UCSD-AML1 (cell line): ENCODE measurements at regions not wholly inside any gene's neighbourhood (a gene's known extent, or its start where the extent isn't known, plus 50 kb on each side); places are given as distances from the start of the nearest gene placed in this dataset.

Experiments
- DNase-seq: peaks from one replicate; lab custom pipeline; 2025; ENCODE audit not compliant: unreplicated experiment; lab: John Stamatoyannopoulos, UW

DNA sequence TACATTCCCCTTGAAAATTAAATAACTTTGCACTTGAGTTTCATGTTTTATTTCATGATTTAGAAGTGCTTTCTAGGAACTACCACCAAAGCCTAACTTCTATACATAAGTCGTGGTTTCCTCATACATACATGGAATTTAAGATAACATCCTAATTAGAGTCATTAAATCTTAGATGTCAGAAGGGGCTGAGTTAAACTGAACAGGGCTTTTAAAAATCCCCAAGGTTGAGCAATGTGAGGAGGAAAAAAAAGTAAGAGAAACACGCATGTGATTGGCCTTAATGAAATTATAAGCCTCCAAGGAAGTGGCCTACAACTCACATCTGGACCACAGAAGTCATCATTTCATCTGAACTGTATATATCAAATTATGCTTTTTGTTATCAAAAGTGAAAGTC, 303.1 kb upstream of the SEMA6D start:
- no peak for DNase-seq

- DNase-seq, result no peak
Measured at GRCh38 chr15:47415539-47415971, 301.8 kb upstream of the SEMA6D start.

GRCh38 chr15:47422881-47423665, 294.2 kb upstream of the SEMA6D start:
- DNase-seq, result no peak

DNA sequence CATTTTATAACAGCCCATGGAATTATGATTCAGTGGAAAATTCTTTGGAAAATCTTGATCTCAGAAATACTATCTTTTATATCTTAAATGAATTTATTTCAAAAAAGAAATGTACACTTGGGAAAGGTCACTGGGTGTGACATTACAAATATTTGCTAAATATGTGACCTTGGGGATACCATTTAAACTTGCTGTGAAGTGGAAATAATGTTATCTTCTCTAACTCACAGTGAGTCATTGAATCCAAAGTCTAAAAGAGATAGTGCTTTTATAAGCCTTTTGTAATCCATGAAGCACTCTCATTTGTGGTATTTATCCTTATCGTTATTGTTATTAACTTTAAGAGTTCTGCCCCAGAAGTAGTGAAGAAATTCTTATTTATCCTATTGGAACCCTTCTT, 289.8 kb upstream of the SEMA6D start:
- no peak for DNase-seq

DNA sequence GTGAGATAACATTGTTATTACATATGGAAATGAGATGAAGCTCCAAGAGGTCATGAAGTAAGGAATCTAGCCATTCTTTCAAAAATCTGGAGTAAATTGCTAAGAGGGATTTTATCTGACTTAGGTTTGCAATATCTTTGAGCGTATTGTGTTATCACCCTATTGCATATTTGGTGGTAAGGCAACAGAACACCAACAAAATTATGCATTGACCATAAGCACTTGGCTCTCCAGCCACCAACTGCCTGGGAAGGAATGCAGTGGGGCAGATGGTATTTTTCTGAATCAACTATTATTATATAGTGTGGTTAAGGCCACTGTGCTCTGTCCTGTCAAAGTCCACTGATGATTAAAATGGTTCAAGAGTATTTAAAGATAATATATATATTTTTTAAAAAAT, 287.9 kb upstream of the SEMA6D start:
- DNase-seq, result no peak

DNA sequence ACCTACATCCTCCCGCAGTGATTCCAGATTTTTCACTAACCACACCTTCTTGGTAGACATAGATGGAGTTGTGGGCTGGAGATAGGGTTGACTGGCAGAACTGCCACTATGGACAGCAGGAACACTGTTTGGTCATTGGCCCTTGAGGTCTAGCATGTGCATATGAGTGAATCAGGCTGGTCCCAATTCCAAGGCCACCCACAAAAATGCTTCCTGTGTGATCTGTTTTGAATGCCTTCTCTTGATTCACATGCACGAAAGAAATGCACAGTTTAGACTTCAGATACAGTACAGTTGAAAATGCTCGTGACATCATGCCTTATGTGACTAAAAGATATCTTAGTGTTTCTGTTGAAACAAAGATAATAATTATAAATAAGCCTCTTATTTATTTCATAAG, 285.8 kb upstream of the SEMA6D start:
- DNase-seq, result no peak

GRCh38 chr15:47432826-47433225, 284.5 kb upstream of the SEMA6D start:
- no peak for DNase-seq

- DNase-seq, result no peak
Measured at GRCh38 chr15:47434596-47434995, 282.7 kb upstream of the SEMA6D start.

GRCh38 chr15:47437491-47437890, 279.8 kb upstream of the SEMA6D start:
- no peak for DNase-seq

DNA sequence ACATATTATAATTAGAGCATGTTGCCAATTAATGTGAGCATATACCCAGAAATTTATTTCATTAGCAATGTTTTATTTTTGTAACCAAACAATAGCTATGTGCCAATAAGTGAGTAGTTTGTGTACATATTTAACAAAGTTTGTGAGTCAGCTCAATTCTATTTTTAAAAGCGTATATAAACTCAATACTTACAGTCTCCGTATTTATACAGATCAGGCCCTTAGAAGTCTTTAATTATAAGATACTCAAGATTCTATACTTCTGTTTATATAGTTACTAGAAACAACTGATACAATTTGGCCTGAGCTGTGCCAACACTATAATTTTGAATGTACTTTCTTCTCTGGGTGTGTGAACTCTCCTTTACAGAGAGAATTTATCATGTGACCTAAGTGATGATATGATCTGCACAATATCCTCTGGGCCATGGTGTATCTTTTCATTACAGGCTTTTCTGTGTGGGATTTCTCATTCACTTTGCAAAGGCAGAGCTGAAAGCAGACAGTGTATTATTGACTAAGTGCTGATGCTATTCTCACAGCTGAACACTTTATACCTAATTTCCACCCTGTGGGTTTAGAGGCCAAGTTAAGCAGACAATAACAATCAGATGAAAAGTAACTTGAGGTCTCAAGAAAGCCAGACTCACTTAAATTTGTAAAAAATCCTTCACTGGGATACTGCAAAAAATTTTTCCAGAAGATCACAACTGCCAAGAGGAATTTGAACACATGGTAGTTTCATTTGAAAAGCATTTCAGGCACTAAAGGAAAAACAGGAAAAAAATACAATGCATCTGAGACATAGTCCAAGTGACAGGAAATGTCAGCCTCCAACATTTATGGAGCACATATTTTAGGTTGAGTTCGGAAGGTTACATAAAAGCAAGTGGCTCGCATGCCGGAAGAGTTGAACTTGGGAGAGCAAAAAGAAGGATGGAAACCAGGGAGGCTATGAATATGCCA, 277.9 kb upstream of the SEMA6D start:
- DNase-seq, result no peak

DNA sequence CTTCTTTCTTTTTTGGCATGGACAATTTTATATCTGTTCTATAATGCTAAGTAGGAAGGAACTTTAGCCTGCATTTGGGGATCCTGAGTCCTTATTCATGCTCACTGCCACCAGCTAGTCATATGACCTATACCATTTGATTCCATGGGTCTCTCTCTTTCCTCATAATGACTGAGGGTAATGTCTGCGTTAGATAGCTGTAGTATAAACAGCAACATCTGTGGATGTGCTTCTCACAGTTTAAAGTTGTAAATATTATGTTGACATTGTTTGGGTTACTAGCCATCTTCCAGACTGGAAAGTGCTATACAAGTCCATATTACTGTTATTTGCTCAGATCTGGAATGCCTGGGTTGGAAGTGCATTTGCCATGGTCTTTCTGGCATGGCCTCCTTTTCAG, 274.9 kb upstream of the SEMA6D start:
- no peak for DNase-seq

DNA sequence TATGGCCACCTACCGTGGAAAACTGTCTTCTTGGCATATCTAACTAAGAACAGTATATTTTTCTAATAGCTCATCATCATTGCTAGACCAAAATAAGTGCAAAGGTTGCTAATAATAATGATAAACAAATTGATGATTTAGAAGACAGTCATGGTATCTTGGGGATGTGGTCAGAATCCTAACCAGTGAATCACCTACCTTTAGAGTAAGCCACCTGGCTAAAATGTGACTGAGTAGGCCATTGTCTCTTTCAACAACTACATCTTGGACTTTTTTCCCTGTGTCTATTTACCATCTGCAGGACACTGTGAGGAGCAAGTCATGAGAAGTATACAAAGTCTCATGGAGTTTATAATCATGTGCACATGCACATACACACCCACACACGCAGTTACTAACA, 273.5 kb upstream of the SEMA6D start:
- no peak for DNase-seq

GRCh38 chr15:47445723-47446392, 271.4 kb upstream of the SEMA6D start:
- DNase-seq, result no peak

DNA sequence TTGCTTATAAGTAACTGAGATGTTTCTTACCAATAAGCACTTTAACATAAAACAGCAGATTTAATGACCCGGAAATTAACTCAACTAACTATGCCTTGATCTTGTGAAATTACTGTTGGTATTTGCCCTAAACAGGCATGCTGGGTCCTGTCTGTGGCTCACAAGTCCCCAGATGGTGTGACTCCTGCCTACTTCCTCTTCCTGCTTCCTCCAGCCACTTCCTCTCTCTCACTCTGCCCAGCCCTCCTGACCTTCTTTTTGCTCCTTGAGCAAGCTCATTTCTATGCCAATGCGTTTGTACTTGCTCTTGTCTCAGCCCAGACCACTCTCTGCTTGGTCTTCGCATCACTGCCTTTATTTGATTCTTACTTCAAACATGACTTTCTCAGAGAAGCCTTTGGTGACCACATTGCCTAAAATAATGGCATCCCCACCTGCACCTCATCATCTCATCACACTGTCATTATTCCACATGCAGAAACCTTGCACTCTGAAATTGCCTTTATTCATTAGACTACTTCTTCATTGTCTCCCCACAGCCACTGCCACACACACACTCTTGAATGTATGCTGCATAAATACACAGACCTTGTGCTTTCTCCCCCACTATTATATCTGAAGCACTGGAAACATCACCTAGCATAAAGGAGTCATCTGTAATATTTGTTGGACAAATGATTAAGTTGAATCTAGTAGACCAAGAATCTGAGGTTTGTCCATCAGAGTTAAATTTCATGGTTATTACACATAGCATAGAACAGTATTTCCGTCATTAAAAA, 256.3 kb upstream of the SEMA6D start:
- DNase-seq, result peak; percentile 10

GRCh38 chr15:47461652-47462141, 255.6 kb upstream of the SEMA6D start:
- DNase-seq, result no peak

DNA sequence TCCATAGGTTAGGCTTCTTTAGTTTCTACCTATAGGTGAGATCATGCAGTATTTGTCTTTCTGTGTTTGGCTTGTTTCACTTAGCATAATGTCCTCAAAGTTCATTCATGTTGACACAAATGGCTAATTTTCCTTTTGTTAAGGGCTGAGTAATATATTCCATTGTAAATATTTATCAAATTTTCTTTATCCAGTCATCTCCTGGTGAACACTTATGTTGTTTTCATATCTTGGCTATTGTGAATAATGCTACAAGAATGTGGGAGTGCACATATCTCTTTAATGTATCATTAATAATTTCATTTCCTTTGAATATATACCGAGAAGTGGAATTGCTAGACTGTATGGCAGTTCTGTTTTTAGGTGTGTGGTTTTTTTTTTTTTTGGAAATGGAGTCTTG, 250.9 kb upstream of the SEMA6D start:
- no peak for DNase-seq

- no peak for DNase-seq
Measured at GRCh38 chr15:47470983-47471382, 246.3 kb upstream of the SEMA6D start.

- DNase-seq, result no peak
Measured at GRCh38 chr15:47473106-47473725, 244.1 kb upstream of the SEMA6D start.

DNA sequence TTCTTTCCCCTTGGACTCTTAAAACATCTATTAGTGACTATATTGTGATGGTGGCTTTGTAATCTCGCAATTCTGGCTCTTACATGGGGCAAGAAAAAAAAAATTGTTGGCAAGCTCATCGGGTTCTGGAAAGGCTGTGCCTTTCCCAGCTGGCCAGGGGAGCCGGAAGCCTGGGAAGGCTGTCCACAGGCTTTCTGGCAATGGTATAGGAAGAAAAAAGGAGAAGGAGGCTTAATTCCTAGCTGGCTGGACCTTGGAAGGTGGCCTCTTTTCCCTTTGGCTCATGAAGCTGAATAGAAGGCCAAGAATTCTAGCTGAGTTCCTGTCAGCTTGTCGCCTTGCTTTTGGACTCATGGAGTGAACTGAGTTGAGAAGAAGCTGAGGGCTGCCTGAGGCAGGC, 243.5 kb upstream of the SEMA6D start:
- no peak for DNase-seq

DNA sequence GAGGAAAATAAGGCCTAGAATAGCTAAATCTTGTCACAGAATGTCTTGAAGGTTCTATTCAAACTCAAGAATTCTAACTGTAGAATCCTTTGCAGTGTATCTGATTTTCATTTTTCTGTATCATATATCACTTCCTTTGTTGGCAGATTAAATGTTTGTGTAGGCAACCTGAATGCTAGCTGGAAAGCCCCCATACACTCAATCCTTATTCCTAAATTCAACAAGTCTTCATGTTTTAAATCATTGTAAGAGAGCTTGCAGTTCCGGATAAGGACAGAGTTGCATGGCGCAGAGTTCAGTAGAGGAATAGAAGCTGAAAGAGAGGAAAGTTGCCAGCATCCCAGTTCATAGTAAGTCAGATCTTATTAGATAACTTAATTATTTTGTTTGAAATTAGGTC, 242.0 kb upstream of the SEMA6D start:
- no peak for DNase-seq
